ENCODE measurements at regions not wholly inside any gene's neighbourhood (a gene's known extent, or its start where the extent isn't known, plus 50 kb on each side); places are given as distances from the start of the nearest gene placed in this dataset.

DNA sequence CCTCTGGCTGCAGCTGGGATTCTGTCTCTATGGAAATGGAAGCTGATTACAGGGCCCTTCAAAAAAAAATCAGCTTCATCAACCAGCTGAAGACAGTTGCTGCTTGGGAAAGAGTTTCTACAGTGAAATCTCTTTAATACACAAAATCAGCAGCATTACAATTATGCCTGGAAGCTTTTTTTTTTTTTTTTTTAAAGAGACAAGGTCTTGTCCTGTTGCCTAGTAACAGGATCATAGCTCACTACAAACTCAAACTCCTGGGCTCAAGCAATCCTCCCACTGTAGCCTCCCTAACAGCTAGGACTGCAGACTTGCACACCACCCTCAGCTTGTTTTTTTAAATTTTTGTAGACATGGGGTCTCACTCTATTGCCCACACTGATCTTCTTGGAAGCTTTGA lies 94.5 kb downstream of the OR13A1 start:
- Mint-ChIP-seq H3K27me3 (ENCODE audit: unreplicated experiment) (peaks cover 2% of the 10 kb centered on the region), H3K27ac (ENCODE audit: unreplicated experiment) (no peak overlapping the region), H3K4me1 (ENCODE audit: low read depth, unreplicated experiment) (no peaks in the 10 kb centered on the region), H3K36me3 (ENCODE audit: unreplicated experiment) (no peaks in the 10 kb centered on the region), H3K9me3 (ENCODE audit: unreplicated experiment) (no peaks in the 10 kb centered on the region), H3K4me3 (ENCODE audit: unreplicated experiment) (no peak overlapping the region)
- no peak for DNase-seq
- TF ChIP-seq, protein P1, sequence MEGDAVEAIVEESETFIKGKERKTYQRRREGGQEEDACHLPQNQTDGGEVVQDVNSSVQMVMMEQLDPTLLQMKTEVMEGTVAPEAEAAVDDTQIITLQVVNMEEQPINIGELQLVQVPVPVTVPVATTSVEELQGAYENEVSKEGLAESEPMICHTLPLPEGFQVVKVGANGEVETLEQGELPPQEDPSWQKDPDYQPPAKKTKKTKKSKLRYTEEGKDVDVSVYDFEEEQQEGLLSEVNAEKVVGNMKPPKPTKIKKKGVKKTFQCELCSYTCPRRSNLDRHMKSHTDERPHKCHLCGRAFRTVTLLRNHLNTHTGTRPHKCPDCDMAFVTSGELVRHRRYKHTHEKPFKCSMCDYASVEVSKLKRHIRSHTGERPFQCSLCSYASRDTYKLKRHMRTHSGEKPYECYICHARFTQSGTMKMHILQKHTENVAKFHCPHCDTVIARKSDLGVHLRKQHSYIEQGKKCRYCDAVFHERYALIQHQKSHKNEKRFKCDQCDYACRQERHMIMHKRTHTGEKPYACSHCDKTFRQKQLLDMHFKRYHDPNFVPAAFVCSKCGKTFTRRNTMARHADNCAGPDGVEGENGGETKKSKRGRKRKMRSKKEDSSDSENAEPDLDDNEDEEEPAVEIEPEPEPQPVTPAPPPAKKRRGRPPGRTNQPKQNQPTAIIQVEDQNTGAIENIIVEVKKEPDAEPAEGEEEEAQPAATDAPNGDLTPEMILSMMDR (IDR thresholded peaks at IDR 0.05; ENCODE audit: partially characterized antibody, unreplicated experiment) = no peak

DNA sequence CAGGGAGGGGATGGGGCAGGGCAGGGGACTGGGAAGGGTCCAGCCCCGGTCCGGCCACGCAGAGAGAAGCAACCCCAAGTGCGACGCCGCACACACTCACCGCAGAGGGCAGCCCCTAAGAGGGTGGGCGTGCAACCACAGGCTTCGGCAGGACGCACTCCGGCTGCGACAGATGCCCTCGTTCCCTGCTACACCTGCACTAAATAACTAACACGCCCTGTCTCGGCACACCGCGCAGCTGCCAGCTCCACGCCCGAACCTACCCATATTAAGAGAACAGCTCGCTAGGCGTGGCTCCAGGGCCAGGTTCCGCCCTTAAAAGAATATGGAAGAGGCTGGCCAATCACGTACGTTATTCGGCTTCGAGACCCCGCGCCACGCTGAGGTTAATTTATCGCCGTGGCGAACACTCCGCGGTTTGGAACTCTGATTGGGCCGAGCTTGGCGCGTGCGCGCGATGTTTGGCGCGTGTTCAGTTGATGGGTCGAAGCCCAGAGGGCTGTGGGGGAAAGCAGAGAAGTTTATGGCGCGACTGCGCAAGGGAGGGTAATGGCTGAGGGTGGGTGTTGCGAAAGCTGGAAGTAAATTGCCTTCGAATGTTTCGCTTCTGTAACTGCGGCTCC lies 91.1 kb downstream of the OR13A1 start:
- Mint-ChIP-seq H3K9me3 (ENCODE audit: unreplicated experiment) (peaks cover under 1% of the 10 kb centered on the region), H3K4me3 (ENCODE audit: unreplicated experiment) (no peak overlapping the region), H3K36me3 (ENCODE audit: unreplicated experiment) (peaks cover 3% of the 10 kb centered on the region), H3K27me3 (ENCODE audit: unreplicated experiment) (peaks cover 2% of the 10 kb centered on the region), H3K4me1 (ENCODE audit: low read depth, unreplicated experiment) (no peaks in the 10 kb centered on the region), H3K27ac (ENCODE audit: unreplicated experiment) (no peak overlapping the region)
- TF ChIP-seq, protein P1 (IDR thresholded peaks at IDR 0.05; ENCODE audit: partially characterized antibody, unreplicated experiment) = no peak
- DNase-seq = no peak

DNA sequence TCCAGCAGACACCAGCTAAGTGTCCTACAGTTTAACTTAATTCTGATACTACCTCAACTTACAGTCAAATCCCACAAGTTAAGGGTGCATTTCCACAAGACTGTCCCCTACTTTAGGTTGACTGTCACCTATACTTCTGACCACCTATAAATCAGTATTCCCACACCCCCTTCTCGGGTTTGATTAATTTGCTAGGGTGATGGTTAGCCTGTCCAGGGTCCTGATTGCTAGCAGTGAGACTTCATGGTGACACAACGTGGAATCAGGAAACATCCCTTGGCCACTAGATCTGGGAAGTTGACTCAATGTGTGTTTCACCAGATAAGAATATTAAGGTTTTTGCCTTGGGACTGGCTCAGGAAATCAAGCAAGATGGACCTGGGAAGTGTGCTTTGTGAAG lies 88.4 kb downstream of the OR13A1 start:
- TF ChIP-seq, protein P1 (IDR thresholded peaks at IDR 0.05; ENCODE audit: partially characterized antibody, unreplicated experiment) = no peak
- H3K27me3 Mint-ChIP-seq (ENCODE audit: unreplicated experiment) = peaks cover 2% of the 10 kb centered on the region
- H3K4me1 Mint-ChIP-seq (ENCODE audit: low read depth, unreplicated experiment) = no peaks in the 10 kb centered on the region
- DNase-seq = no peak
- no peak overlapping the region for H3K4me3 Mint-ChIP-seq (ENCODE audit: unreplicated experiment)
- no peak overlapping the region for H3K27ac Mint-ChIP-seq (ENCODE audit: unreplicated experiment)
- H3K9me3 Mint-ChIP-seq (ENCODE audit: unreplicated experiment) = peaks cover 8% of the 10 kb centered on the region
- peaks cover 15% of the 10 kb centered on the region for H3K36me3 Mint-ChIP-seq (ENCODE audit: unreplicated experiment)

DNA sequence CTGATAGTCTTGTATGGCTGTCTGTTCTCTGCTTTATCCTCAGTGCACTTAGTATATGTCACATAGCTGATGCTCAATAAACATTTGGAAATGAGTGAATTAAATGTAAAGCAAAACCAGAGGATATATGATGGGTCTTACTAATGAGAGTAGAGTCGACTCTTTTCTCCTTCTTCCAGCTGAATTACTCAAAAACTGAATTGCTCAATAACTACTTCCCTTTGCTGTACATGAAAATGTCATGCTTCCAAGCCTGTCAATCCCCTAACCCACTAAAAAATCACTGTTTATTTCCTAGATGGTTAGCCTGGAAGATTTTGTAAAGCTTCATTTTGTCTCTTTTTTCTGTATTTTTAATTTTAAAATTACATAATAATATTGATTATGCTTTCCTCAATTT lies 88.0 kb downstream of the OR13A1 start:
- H3K27ac Mint-ChIP-seq (ENCODE audit: unreplicated experiment) = no peak overlapping the region

DNA sequence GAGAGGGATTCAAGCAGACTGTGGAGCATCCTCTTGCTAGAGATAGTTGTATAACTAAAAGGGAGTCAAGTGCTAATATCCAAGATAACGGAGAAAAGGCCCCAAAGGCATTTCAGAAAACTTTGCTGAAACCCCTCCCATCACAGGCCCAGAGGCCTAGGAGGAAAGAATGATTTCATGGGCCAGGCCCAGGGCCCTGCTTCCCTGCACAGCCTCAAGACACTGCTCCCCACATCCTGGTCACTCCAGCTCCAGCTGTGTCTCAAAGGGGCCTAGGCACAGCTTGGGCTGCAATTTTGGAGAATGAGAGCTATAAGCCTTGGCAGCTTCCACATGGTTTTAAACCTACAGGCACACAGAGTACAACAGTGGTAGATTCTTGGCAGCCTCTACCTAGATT lies 85.6 kb downstream of the OR13A1 start:
- DNase-seq = no peak
- Mint-ChIP-seq H3K27me3 (ENCODE audit: unreplicated experiment) (no peaks in the 10 kb centered on the region), H3K9me3 (ENCODE audit: unreplicated experiment) (peaks cover 8% of the 10 kb centered on the region), H3K4me3 (ENCODE audit: unreplicated experiment) (no peak overlapping the region), H3K27ac (ENCODE audit: unreplicated experiment) (no peak overlapping the region), H3K4me1 (ENCODE audit: low read depth, unreplicated experiment) (no peaks in the 10 kb centered on the region), H3K36me3 (ENCODE audit: unreplicated experiment) (peaks cover 15% of the 10 kb centered on the region)
- TF ChIP-seq, protein P1 (IDR thresholded peaks at IDR 0.05; ENCODE audit: partially characterized antibody, unreplicated experiment) = no peak

More for the DNA sequence above, 88.0 kb downstream of the OR13A1 start:
- Mint-ChIP-seq H3K4me1 (ENCODE audit: low read depth, unreplicated experiment) (no peaks in the 10 kb centered on the region), H3K9me3 (ENCODE audit: unreplicated experiment) (peaks cover 8% of the 10 kb centered on the region), H3K36me3 (ENCODE audit: unreplicated experiment) (peaks cover 15% of the 10 kb centered on the region), H3K27me3 (ENCODE audit: unreplicated experiment) (peaks cover 2% of the 10 kb centered on the region), H3K4me3 (ENCODE audit: unreplicated experiment) (no peak overlapping the region)
- TF ChIP-seq, protein P1 (IDR thresholded peaks at IDR 0.05; ENCODE audit: partially characterized antibody, unreplicated experiment) = no peak
- DNase-seq = no peak

All from glutamatergic neuron (in vitro differentiated cells).